NCI-H2196 treated with DMSO at 0.1 percent for 48 hours (cell line): ENCODE measurements at regions not wholly inside any gene's neighbourhood (a gene's known extent, or its start where the extent isn't known, plus 50 kb on each side); places are given as distances from the start of the nearest gene placed in this dataset.

ENCODE experiments used
- DNase-seq: peaks from one replicate; lab custom pipeline; 2025; ENCODE audit not compliant: unreplicated experiment; lab: John Stamatoyannopoulos, UW

DNA sequence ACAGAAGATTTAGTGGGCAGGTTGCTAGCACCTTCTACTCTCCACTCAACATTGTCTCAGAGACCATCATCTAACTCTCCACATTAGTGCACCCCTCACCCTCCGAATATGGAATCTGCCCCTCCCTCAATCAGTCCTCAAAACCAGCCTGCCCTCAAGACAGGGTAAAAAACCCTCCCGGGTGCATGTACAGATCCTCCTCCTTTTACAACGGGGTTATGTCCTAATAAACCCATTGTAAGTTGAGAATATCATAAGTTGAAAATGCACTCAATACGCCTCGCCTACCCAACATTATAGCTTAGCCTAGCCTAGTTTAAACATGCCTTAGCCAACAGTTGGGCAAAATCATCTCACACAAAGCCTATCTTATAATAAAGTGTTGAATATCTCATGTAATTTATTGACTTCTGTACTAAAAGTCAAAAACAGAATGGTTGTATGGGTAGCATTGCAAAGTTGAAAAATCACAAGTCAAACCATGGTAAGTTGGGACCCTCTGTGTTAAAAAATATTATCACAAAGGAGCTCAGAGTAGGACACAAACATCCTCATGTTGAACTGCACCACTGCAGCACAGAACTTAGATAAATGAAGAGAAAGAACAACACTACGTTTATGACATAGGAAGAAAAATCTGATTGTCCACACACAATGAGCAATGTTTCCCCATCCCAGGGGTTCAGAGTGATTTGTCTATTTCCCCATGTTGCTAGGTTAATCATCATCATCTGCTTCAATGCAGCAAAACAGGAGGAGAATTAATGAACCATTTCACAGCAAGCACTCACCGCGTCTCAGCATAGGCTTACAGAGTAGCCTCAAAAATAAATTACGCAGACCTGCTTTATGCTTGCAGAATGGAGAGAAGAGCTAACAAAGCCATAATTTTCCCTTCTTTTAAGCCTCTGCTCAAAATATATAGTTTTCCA lies 184.1 kb upstream of the ARL4C start:
- DNase-seq = no peak

DNA sequence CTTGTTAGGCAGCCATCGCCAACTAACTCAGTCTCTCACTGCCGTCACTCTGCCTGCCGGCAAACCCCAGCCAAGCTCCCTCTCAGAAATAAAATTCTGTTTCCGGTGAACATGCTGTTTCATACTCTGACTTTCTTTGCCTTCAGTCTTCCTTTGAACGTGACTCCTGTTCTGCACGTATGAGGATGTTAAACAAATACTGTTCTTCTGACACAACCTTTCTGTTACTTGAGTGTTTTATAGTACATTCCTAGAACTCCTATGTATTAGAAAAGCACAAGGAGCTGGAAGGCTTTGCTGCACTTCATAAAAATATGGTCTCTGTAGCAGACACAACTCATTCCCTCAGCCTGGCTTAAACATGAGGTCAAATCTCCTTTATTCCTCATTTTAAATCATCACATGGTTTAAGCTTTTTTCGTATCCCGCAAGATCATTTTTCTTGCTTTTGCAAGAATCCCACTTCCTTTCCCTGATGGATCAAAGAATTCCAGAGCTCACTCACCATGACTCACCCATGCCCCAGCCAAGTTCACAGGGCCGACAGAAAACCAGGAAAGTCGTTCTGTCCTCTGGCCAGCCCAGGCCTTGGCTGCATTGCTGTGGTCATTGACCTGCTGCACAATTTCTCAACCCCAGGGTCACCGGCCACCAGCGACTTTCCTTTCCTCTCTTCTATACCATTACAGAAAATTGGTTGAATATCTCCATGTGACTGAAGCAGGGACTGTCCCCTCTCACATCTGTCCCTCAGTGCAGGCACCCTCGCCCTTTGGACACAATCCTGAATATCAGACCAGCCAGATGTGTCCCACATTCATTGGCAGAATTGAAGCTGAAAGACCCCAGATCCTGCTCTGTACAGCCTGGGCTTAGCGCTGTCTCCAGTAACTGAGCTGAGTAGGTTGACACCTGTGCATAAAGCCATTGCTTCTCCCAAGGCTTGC lies 183.1 kb upstream of the ARL4C start:
- DNase-seq = no peak

DNA sequence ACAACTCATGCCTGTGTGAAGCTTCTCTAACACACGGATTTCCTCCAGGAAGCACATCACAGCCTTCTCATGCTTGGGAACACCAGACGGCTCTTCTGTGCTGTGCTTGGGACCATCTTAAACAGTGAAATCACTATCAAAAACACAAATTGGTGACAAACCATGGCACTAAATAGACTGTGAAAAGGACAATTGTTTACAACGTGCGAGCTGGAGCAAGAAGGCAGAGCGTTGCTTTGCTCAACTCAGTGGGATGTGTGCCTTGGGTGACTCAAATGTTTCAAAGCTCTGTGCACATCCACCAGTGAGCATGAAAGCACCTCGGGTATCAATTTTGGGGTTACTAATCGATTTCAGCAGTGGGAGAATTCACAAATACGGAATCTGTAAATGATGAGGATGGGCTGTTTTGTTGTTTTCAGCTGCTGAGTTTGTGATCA lies 182.4 kb upstream of the ARL4C start:
- no peak for DNase-seq

DNA sequence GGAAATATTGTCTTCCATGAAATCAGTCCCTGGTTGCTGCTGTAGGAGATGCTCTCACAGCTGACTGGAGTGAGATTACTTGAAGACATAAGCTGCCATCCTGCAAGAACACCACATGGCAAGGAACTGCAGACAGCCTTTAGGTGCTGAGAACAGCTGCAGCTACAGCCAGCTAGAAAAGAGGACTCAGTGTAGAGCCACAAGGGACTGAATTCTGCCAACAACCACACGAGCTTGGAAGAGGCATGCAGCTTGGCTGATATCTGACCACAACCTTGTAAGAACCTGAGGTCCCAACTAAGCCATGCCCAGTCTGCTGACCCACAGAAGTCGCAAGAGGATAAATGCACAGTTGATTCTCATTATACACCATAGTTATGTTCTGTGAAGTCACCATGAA lies 181.8 kb upstream of the ARL4C start:
- no peak for DNase-seq

DNA sequence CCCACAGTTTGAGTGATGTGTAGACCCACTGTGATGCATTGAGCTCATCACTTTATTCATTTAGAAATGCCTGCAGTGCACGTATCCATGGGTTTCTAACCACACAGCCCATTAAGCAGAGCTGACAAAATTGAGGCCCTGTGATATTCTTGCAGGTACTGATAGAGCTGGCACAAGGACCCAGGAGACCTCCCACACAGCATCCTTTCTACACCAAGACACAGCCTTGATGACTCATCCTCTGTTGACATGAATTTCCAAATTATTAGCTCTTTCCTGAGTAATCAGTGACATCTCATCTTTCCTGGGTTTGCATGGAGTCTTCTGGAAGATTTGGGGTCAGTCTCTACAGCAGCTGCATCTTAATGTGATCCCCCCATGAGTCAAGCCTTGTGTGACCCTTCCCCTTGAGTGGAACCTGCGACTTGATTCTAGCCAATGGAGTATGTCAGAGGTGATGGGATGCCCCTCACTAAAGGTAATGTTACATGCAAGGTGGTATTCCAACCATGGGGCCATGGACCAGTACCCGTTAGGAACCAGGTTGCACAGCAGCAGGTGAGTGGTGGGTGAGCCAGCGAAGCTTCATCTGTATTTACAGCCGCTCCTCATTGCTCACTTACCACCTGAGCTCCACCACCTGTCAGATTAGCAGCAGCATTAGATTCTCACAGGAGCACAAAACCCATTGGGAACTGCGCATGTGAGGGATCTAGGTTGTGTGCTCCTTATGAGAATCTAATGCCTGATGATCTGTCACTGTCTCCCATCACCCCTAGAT lies 181.1 kb upstream of the ARL4C start:
- DNase-seq = no peak

DNA sequence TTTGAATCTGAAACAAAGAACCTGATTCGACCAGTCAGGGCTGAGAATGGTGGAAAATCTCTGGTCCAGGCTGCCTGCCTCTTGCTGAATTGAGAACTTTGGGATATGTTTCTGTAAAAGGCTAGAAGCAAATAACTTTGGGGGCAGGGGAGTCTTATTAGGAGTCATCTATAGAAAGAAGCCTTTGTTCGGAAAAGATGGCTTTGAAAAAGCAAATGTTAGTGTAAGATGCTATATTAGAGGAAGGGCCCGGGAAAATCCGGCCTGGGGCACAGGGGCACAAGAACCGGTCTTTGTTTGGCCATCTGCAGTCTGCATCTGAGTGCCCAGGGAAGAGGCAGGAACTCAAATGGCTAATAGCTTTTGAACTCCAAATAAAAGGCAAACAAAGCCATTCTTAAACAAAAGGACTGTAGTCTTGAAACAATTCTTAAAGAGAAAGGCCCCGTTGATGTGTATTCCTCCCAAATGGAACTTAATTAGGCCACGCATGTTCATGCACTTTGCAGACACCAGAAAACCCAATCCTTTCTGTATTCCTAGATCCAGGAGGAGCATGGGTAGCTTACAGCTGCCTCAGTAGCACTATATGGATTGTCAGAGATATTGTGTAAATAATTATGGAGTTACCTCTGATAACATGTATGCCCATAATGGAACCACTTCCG lies 180.0 kb upstream of the ARL4C start:
- peak; percentile 58 for DNase-seq

DNA sequence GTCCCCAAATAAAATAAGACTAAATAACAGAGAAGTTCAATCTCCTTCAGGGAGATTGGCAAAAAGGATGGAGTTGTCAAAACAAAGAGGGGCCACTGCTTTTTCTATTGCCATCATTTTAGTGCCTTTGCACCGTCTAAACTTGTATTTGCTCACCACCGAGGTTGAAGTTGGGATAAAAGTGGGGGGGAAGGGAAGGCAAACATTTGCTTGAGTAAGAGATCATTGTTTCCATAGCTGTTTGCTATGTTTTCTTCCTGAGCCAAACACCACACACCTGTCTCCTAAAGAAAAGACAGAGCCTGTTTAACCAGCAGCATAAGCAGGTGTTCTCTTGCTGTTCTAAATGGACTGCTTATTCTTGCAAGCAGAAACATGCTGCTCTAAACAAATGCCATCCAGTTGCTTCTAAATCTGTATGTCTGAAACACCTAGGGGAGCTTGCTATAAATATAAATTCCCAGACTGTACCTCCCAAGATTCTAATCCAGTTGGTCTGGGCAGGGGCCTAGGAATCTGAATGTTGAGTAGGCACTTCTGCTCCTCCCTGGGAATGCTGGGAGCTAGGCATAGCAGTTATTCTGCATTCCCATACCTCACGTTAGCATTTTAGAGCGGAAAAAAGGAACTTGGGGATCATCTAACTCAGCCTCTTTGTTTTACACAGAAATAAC lies 179.4 kb upstream of the ARL4C start:
- peak; percentile 92 for DNase-seq

DNA sequence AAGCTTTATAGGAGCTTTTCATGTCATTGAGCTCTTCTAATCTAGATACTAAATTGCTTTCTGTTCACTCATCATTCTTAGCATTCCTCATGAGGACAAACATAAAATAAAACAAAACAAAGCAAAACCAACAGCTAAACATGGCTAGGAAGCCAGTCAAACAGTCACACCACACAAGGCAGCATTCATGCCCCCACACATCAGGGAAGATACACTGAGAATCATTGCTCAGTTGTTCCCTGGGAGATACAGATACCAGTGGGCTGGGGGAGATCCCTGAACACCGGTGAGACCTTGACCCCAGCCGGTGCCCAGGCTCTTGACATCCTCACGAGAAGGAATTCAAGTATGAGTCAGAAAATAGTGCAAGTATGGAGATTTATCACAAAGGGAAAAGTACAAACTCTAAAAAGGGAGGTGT lies 177.9 kb upstream of the ARL4C start:
- DNase-seq = no peak

DNA sequence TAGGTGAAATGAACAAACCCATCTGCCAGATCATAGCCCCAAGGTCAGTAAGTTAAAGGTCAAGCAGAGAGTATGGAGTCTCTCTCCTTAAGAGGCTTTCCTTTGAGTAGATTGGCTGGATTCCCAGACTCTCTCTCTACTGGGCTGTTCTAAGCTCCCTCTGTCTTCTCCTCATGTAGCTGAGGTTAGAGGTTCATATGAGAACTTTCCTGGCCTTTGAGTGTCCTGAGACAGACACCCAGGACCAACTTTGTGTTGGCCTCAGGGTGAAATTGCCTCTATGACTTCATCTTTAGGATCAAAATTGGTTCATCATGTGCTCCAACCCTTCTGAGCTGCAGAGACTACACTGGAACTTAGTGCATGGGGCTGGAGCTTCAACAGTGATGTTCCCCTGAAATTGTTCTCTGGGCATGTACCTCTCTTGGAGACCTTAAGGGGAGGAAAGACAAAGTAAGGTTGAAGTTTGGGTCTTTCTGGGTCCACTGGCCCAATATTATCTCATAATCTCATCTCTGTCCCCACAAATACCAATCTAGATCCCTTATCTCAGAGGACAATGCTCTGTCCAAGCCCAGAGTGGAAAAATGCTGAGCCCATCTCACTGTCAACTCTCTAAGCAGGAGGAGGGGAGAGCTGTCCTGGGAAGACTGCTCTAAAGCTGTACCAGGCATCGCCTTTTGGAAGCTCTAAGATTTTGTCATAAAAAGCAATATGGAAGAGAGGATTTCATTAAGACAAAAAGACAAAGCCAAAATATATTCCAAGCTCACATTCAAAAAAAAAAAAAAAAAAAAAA lies 177.3 kb upstream of the ARL4C start:
- DNase-seq = no peak

DNA sequence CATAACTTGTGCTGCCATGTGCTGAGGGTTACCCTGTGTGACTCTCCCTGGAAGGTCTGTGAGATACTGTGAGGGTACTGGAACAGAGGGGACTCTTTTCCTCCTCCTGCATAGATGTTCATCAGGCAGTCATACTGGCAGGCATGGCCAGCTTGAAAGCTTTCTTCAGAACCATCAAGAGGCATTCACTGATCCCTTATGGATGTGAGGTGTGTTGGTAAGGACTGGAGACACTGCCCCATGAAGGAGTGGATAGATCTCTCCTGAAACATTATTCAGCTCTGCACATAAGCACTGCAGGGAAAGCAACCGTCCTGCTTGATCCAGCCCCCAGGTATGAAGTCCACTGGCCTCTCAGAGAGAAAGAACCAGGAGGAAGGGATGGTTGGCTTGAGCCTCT lies 176.6 kb upstream of the ARL4C start:
- no peak for DNase-seq

DNA sequence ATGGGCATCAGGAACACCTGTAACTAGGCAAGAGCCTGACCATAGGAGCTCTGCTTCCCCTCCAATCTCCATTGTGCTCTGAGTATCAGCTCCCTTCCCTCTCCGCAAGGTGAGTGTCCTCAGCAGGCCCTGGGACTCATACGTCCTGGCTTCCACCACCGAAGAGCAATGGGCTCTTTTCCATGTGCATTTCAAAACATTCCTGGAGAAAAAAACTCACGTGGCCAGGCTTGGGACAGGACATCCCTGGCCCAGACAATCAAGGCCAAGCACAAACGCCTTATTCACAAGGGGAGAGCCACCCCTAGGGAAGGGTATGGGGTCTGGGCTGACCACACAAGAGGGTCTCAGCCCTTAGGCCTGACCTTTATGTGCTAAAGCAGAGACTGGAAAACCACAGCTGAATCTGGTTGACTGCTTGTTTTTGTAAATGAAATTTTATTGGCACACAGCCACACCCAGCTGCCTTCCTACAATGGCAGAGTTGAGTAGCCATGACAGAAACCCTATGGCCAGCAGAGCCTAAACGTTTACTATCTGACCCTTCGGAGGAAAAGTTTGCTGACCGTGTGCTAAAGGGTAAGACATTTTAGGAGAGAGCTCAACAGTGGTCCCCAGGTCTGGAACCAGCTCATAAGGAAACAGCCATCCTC lies 175.7 kb upstream of the ARL4C start:
- DNase-seq = no peak

DNA sequence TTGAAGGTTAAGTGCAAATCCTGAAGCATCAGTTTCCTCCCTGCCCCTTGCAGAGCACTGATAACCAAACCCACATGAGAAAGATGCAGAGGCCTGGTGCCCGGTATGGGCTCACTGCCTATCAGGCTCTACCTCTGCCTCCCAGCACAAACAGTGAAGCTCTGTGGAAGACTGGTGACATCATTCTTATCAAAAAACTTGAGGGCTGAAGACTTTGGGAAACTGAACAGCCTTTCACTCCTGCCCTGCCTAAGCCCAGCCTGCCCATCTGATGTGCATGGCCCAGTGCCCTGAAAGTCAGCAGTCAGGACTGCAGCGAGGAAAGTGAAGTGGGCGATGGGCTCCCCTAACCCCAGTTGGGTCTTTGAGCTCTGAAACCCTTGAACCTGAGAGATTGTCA lies 174.8 kb upstream of the ARL4C start:
- no peak for DNase-seq

DNA sequence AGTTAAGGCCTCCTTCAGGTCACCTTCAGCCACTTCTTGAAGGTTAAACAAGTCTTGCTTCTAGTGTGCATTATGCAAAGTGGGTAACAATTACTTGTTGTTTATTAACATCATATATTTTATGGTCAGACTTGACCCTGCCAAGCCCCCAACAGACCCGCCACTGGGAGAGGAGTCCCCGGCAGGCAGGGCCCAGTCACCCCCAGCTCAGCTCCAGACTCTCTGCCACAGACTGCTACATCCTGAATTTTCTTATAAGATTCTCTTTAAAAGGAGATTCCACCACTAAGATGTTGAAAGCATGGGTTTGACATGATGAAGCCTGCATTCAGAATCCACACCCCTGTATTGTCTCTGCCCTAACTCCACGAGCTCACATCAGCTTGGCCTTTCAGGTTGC lies 174.3 kb upstream of the ARL4C start:
- DNase-seq = no peak

DNA sequence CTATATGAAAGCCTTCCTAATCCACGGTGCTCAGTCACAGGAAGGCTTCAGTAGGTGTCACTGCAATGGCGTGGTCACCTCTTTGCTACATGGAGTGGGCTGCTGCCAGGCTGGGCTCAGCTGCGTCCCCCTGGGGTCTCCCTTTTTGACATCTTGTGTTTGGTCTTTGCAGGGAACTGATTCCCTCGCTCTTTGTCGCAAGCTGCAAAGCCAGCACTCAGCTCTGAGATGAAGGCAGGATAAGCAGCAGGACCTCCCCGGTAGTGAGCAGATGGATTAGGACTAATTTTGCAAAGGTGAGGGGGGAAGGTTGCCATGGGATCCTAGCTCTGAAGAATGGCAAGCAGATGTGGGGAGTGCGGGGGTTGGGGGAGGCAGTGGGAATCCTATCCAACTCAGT lies 173.9 kb upstream of the ARL4C start:
- no peak for DNase-seq

DNA sequence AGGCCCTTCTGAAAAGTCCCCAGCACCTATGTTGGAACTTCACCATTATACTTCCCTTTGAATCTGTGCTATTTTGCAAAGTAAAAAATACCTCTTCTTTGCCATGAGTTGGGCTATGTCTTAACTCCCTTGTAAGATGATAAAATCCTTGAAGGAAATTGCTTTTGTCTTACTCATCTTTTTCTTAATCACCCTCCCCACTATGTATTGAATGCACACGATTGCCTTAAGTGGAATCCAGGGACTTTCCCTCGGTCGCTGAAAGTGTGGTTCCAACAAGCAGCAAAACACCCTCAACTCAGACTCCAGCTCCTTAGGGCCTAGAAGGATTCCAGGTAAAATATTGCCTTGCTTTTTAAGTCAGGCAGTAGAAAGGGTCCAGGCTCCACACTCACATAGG lies 173.2 kb upstream of the ARL4C start:
- DNase-seq = no peak

DNA sequence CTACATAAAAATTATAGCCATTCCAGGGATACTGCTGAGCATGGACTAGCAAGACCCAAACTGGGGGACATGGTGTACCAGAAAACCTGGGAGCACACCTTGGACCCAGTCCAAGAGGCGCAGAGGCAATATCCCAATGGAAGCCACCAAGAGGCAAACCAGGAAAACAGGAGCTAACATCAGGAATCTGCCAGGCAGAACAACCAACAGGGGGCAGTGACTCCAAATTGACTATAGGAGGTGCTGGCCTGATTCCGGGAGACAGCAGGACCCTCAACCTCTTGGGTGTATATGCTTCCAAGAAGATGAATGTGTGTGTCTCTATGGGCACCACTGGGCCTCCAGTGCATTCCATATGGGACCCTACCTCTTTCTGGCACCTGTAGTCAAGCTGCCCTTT lies 172.7 kb upstream of the ARL4C start:
- no peak for DNase-seq

DNA sequence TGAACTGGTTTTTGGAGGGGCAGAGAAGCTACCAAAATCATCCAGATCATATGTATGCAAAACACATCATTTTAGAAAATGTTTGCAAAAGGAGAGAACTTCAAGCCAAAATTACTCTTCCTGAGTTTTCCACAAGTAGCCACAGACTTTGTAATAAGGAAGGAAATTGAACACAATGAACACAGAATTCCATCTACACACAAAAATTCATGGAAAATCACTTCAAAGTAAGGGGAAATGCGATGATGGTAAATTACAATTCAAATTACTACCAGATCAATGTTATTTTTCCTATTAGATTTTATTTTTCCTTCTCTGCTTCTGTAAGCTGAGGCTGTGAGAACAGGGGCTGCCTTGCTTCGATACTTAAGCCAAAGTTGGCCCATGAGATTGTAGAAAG lies 172.1 kb upstream of the ARL4C start:
- no peak for DNase-seq

DNA sequence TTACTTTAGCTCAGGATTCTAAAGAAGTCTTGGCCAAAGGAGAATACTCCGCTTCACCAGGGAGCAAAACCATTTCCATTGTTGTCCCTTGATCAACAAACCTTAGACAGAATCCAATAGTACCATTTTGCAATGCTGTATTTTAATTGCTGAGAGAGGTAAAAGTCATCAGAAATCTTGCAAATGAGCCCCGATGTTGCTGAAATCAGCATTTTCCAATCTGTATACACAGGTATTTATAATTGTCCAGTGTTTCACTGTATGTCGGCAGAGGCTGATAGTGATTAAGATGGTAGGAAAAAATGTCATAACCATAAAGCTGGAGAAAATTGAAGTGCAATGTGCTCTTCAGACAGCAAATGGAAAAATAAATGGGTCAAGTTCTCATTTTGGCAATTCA lies 170.0 kb upstream of the ARL4C start:
- no peak for DNase-seq

DNA sequence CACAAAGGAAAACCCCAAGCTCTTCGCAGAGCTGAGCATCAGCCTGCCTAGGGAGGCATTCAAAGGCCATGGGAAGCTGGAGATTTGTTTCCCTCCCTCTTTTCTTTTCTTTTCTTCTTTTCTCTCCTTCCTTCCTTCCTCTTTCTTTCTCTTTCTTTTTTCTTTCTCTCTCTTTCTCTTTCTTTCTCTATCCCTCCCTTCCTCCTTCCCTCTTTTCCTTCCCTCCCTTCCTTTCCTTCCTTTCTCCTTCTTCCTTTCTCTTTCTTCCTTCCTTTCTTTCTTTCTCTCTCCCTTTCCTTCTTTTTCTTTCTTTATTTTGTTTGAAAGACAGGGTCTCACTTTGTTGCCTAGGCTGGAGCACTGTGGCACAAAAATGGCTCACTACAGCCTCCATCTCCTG lies 168.4 kb upstream of the ARL4C start:
- no peak for DNase-seq
